Mucosa of gallbladder (tissue), 1 donor: ENCODE measurements at regions not wholly inside any gene's neighbourhood (a gene's known extent, or its start where the extent isn't known, plus 50 kb on each side); places are given as distances from the start of the nearest gene placed in this dataset.

Experiments
- DNase-seq: peaks from one replicate; pipeline ENCODE4 v3.0.0-alpha.2; 2020; ENCODE audit warnings: low spot score
- donor health status: DM: no; HTN: no; CAD: no.

- DNase-seq, result no peak
These were observed 308.2 kb downstream of the ANXA1 start for GRCh38 chr9:73459817-73460216.

- no peak for DNase-seq
These were observed 317.1 kb downstream of the ANXA1 start for GRCh38 chr9:73468716-73469115.

- DNase-seq, result no peak
These were observed 319.1 kb downstream of the ANXA1 start for GRCh38 chr9:73470766-73471165.

GRCh38 chr9:73474002-73474600 lies 322.4 kb downstream of the ANXA1 start:
- no peak for DNase-seq

- DNase-seq, result no peak
These were observed 323.0 kb downstream of the ANXA1 start for GRCh38 chr9:73474625-73475024.

GRCh38 chr9:73494894-73495293 lies 343.2 kb downstream of the ANXA1 start:
- no peak for DNase-seq

- no peak for DNase-seq
These were observed 346.1 kb downstream of the ANXA1 start for GRCh38 chr9:73497796-73498195.

- DNase-seq, result no peak
These were observed 363.6 kb downstream of the ANXA1 start for GRCh38 chr9:73515216-73515615.

GRCh38 chr9:73523391-73523790 lies 371.7 kb downstream of the ANXA1 start:
- no peak for DNase-seq

- DNase-seq, result no peak
These were observed 373.7 kb downstream of the ANXA1 start for GRCh38 chr9:73525350-73525749.

- DNase-seq, result no peak
These were observed 375.9 kb downstream of the ANXA1 start for GRCh38 chr9:73527521-73527920.

- DNase-seq, result no peak
These were observed 377.3 kb downstream of the ANXA1 start for GRCh38 chr9:73528926-73529325.

- DNase-seq, result no peak
These were observed 378.0 kb downstream of the ANXA1 start for GRCh38 chr9:73529666-73530065.

- no peak for DNase-seq
These were observed 379.4 kb downstream of the ANXA1 start for GRCh38 chr9:73531051-73531532.

GRCh38 chr9:73531658-73532057 lies 380.0 kb downstream of the ANXA1 start:
- no peak for DNase-seq

- no peak for DNase-seq
These were observed 381.3 kb downstream of the ANXA1 start for GRCh38 chr9:73532985-73533384.

- DNase-seq, result no peak
These were observed 384.7 kb downstream of the ANXA1 start for GRCh38 chr9:73536403-73536802.

GRCh38 chr9:73537561-73537960 lies 385.9 kb downstream of the ANXA1 start:
- no peak for DNase-seq

GRCh38 chr9:73539881-73540390 lies 388.3 kb downstream of the ANXA1 start:
- DNase-seq, result no peak

- no peak for DNase-seq
These were observed 390.3 kb downstream of the ANXA1 start for GRCh38 chr9:73541923-73542322.

- no peak for DNase-seq
These were observed 392.1 kb downstream of the ANXA1 start for GRCh38 chr9:73543727-73544126.

GRCh38 chr9:73548201-73548600 lies 396.5 kb downstream of the ANXA1 start:
- no peak for DNase-seq

GRCh38 chr9:73549991-73550390 lies 398.3 kb downstream of the ANXA1 start:
- no peak for DNase-seq

GRCh38 chr9:73553295-73553694 lies 401.6 kb downstream of the ANXA1 start:
- no peak for DNase-seq
